Erythroblast (primary cell): ENCODE measurements at regions not wholly inside any gene's neighbourhood (a gene's known extent, or its start where the extent isn't known, plus 50 kb on each side); places are given as distances from the start of the nearest gene placed in this dataset.

Experiments used
- GATA1 ChIP-seq: IDR thresholded peaks from 2 replicates; pipeline ENCODE4 v1.6.1; 2011; ENCODE audit warnings: low read depth, mild to moderate bottlenecking, control low read depth, low read length, moderate library complexity
- POLR2A ChIP-seq: IDR thresholded peaks from 2 replicates; pipeline ENCODE4 v1.6.1; 2011; ENCODE audit warnings: mild to moderate bottlenecking, low read length

DNA sequence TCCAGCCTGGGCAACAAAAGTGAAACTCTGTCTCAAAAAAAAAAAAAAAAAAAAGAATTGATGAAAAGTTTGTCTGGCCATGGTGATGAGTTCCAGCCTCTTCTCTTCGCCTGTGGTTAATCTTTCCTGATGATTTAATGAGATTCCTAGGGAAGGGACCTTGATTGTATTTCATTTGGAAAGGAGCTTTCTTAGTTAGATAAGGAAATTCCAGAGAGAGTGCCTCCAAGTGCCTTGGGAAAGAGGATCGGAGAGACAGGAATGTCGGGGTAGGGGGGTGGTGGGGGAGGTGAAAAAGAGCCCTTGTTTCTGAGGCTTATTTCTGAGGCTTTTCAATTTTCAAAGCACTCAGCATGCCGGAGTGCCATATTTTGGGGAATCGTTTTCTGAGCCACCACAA, 93.2 kb upstream of the SIAH1 start:
- no peak for TF ChIP-seq POLR2A
- TF ChIP-seq GATA1, result no peak
